Tibial nerve (tissue), 4 donors: ENCODE measurements at regions not wholly inside any gene's neighbourhood (a gene's known extent, or its start where the extent isn't known, plus 50 kb on each side); places are given as distances from the start of the nearest gene placed in this dataset.

Experiments
- DNase-seq, 2 donors: peaks; one replicate each; pipeline ENCODE4 v3.0.0-alpha.2; 2019; ENCODE audit warnings: low spot score in 2 of 2
- H3K27ac ChIP-seq, 4 donors: fragments of 200-600 bp; sonication (generic) in 3 of 4; one replicate each; pipeline ENCODE4 v1.5.1; 2017 to 2019; ENCODE audit warnings: mild to moderate bottlenecking in 1 of 4
- H3K27me3 ChIP-seq, 2 donors: fragments of 200-600 bp; sonication (generic) in 1 of 2; one replicate each; pipeline versions ENCODE4 v1.5.1 to v1.6.0; 2017 to 2019
- H3K36me3 ChIP-seq, 3 donors: fragments of 200-600 bp; sonication (generic); one replicate each; pipeline ENCODE4 v1.5.1; 2018 to 2019
- H3K4me1 ChIP-seq, 4 donors: fragments of 200-600 bp; sonication (generic) in 3 of 4; one replicate each; pipeline ENCODE4 v1.5.1; 2017 to 2019
- H3K4me3 ChIP-seq, 4 donors: fragments of 200-600 bp; sonication (generic) in 3 of 4; one replicate each; pipeline ENCODE4 v1.5.1; 2017 to 2019; ENCODE audit warnings: mild to moderate bottlenecking in 1 of 4, moderate library complexity in 1 of 4
- H3K9me3 ChIP-seq, 4 donors: fragments of 200-600 bp; sonication (generic) in 3 of 4; one replicate each; pipeline ENCODE4 v1.5.1; 2017 to 2019
- CTCF ChIP-seq, 5 experiments: fragments of 200-600 bp in 3 of 5; fragments of 450-650 bp in 2 of 5; sonication (generic) in 3 of 5; IDR thresholded peaks; one replicate each; pipeline ENCODE4 v1.5.1; 2016 to 2019; ENCODE audit warnings: antibody characterized with exemption in 5 of 5, mild to moderate bottlenecking in 3 of 5, moderate library complexity in 2 of 5
- EP300 ChIP-seq, 2 donors: sonication (generic); formaldehyde crosslinking; IDR thresholded peaks; one replicate each; pipeline ENCODE4 v1.6.1; 2017; ENCODE audit warnings: antibody characterized with exemption in 2 of 2, mild to moderate bottlenecking in 1 of 2
- POLR2A ChIP-seq, 2 donors: fragments of 450-650 bp; IDR thresholded peaks; one replicate each; pipeline ENCODE4 v1.6.1; 2017; ENCODE audit warnings: antibody characterized with exemption in 2 of 2, mild to moderate bottlenecking in 2 of 2, moderate library complexity in 2 of 2
- WGBS, 2 donors: methylation state at CpG; one replicate each; pipeline ENCODE4 v1.1.5; 2018; 5-methylcytosine and 5-hydroxymethylcytosine counted together

- Histone ChIP-seq H3K4me3 (no peak overlapping the region), H3K27ac (no peak overlapping the region), H3K27me3 (no peaks in the 10 kb centered on the region), H3K9me3 (no peaks in the 10 kb centered on the region), H3K36me3 (no peaks in the 10 kb centered on the region), H3K4me1 (no peaks in the 10 kb centered on the region)
- TF ChIP-seq EP300 (IDR thresholded peaks at IDR 0.05) (peak in 1 of 2 donors; percentile 10), CTCF (IDR thresholded peaks at IDR 0.05) (no peak), POLR2A (IDR thresholded peaks at IDR 0.05) (no peak)
- peak in 1 of 2 donors; percentile 16 for DNase-seq
- 30 to 35% methylated on average over 2 of the region's 2 CpGs for WGBS, 2 donors
Measured at GRCh38 chr1:199756066-199756465, 271.4 kb upstream of the NR5A2 start.

- WGBS, 2 donors: 59 to 79% methylated on average over 3 of the region's 3 CpGs
- Histone ChIP-seq H3K9me3 (no peaks in the 10 kb centered on the region), H3K27ac (no peak overlapping the region), H3K4me1 (no peaks in the 10 kb centered on the region), H3K36me3 (no peaks in the 10 kb centered on the region), H3K27me3 (no peaks in the 10 kb centered on the region), H3K4me3 (no peak overlapping the region)
- no peak for DNase-seq
- TF ChIP-seq POLR2A (IDR thresholded peaks at IDR 0.05) (no peak), EP300 (IDR thresholded peaks at IDR 0.05) (no peak), CTCF (IDR thresholded peaks at IDR 0.05) (no peak)
Measured at GRCh38 chr1:199758626-199759255, 268.8 kb upstream of the NR5A2 start.

GRCh38 chr1:199759268-199759730, 268.2 kb upstream of the NR5A2 start:
- Histone ChIP-seq H3K27ac (no peak overlapping the region), H3K4me1 (no peaks in the 10 kb centered on the region), H3K4me3 (no peak overlapping the region), H3K9me3 (no peaks in the 10 kb centered on the region), H3K27me3 (no peaks in the 10 kb centered on the region), H3K36me3 (no peaks in the 10 kb centered on the region)
- 47 to 60% methylated on average over 3 of the region's 3 CpGs for WGBS, 2 donors
- DNase-seq: no peak
- TF ChIP-seq EP300 (IDR thresholded peaks at IDR 0.05) (no peak), CTCF (IDR thresholded peaks at IDR 0.05) (no peak), POLR2A (IDR thresholded peaks at IDR 0.05) (no peak)

- DNase-seq: no peak
- 47 to 54% methylated on average over 5 of the region's 5 CpGs for WGBS, 2 donors
Measured at GRCh38 chr1:199762572-199762971, 264.9 kb upstream of the NR5A2 start.

More at GRCh38 chr1:199762572-199762971, 264.9 kb upstream of the NR5A2 start:
- Histone ChIP-seq H3K4me3 (no peak overlapping the region), H3K36me3 (no peaks in the 10 kb centered on the region), H3K4me1 (no peaks in the 10 kb centered on the region), H3K27me3 (no peaks in the 10 kb centered on the region), H3K27ac (no peak overlapping the region), H3K9me3 (peaks cover 0 to 28% (median 0%) of the 10 kb centered on the region in 4 donors)
- TF ChIP-seq EP300 (IDR thresholded peaks at IDR 0.05) (no peak), CTCF (IDR thresholded peaks at IDR 0.05) (no peak), POLR2A (IDR thresholded peaks at IDR 0.05) (no peak)
